ENCODE measurements at regions not wholly inside any gene's neighbourhood (a gene's known extent, or its start where the extent isn't known, plus 50 kb on each side); places are given as distances from the start of the nearest gene placed in this dataset.
A peak's percentile ranks its signal among the peaks of the same experiment; 100 is the strongest.
"Not testable (repeated sequence)": the region's sequence is repeated elsewhere in the genome, so short reads cannot be mapped to it uniquely, and the experiment has no call there.

DNA sequence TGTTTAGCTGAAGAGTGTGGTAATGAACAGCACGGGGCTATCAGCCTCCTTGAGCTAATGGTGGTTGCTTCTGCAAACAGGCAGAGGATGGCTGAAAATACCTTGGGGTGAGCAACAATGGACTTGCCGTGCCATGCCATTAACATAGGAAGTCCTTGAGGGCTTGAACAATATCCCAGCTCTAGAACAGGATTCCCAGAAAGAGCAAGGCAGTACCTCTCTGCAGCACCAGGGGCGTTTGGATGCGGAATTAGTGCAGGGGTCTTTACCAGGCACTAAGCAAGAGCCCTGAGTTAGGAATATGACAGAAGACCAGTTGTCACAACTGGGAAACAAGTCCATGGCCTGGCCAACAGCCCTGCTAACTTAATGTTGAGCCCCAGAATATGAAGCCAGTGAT is 143.2 kb upstream of the COBL start:
- DNase-seq = no peak

DNA sequence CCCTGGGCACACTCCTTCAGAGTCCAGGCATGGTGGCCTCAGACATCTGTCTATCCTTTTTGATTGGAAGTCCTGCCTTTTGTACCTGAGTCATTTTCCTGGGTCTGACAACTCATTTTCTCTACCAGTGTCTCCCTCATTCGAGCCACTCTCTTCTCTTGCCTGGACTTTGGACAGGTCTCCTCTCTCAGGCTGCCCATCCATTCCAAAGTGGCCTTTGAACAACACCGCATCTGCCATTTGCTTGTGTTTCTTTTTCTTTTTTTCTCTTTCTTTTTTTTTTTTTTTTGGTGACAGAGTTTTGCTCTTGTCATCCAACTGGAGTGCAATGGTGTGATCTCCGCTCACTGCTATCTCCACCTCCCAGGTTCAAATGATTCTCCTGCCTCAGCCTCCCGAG is 142.1 kb upstream of the COBL start:
- DNase-seq = no peak

DNA sequence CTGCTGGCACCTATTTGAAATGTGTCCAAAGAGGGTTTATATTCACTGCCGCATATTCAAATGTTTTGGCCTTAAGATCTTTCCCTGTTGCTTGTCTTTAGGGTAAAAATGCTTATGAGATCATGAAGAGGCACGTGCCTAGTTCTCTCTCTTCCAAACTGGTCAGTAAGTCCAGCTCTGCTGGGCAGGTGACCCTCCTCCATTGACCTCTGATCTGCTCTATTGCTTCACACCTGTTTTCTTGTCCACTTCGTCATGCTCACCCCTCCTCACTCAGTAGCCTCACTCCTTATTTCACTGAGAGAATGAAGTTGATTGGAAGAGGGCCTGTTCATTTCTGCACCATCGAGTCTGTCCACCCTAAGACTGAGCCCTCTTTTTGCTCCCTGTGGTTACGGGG is 140.5 kb upstream of the COBL start:
- DNase-seq = no peak

DNA sequence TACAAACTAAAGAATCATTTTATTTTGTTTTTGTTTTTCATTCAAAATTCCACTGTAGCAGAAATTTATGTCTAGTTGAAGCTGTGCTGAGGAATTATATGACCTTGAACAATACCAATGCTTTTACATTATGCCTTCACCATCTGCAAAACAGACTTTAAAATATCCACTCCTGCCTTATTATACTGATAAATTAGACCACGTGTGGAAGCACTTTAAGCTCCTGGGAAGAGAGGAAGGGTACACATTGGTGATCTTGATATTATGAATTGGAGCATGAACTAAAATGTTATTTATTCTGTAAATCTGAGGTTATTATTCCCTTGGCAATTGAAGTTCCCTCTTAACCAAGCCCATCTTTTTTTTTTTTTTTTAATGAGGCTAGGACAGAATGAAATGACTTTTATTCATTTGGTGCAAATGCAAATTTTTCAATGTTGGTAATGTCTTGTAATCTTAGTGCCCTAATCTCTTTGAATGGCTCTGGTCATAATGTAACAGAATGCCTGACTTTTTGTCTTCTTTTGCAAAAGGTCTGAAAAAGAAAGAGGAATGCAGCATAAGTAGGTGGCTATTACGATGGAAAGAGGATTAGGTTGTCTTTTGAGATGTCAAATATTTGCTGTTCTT is 139.9 kb upstream of the COBL start:
- no peak for DNase-seq

DNA sequence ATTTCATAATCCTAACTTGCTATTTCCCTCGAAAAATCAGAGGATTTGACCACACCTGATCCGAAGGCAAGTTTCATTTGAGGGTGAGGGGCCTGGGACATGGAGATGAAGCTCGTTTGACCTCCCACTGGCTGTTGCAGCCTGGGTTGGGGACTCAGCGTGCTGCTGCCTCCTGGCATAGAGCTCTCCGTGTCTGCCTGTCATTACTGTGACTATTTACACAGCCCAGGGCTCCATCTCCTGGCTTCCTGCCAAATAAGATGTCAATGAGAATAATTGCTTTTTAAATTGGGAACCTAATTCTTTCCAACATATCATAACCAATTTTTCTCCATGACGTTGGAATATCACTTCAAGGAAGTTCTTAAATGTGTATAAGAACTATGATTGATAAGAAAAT is 139.3 kb upstream of the COBL start:
- DNase-seq = no peak

DNA sequence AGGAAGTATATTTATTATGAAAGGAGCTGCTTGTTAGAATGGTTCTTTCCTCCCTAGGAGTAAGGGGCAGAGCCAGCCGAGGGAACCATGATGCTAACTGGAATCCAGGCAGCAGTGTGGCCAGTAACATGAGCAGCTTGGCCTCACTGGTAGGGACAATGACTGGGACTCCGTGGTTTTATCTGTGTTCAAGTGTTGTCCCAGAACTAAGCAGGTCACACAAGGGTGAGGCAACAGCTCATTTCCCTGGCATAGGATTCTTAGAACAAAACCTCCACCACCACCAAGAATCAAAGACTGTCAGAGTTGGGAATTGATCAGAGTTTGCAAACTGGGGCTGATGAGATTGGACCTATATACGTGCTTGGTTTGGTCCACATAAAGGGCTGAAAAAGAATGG is 138.9 kb upstream of the COBL start:
- DNase-seq = no peak

DNA sequence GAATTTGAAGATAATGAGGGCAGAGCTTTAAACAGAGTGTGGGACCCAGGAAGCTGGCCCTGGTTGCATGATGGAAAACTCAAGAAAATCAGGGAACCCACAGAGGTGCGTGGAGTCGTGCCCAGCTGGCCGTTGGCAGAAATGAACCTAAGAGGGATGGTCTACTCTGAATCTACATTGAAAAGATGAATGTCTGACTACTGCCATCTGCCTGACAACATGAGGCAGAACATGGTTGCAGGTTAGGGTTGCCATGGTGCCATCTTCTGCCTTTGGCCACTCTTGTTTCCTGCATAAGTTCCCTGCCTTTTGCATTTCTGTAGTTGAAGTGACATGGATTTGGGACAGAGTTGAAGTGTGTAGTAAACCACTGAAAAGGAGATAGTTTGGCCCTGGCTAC is 138.5 kb upstream of the COBL start:
- DNase-seq = no peak

DNA sequence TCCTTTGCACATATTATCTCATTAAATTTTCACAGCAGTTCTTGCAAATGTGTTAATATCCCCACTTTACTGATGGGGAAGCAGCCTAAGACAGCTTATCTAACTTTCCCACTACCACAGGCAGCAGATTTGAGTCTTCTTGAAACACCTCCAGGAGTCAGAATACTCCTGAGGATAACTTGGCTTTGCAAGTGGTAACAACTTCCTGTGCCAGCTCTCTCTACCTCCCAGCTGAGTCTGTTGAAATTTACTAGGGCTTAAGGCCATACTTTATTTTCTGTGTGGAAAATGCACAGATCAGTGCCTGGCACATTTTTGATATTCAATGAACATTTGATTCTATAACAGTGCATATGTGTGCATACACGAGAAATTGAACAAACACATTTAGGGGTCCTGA is 136.1 kb upstream of the COBL start:
- no peak for DNase-seq

DNA sequence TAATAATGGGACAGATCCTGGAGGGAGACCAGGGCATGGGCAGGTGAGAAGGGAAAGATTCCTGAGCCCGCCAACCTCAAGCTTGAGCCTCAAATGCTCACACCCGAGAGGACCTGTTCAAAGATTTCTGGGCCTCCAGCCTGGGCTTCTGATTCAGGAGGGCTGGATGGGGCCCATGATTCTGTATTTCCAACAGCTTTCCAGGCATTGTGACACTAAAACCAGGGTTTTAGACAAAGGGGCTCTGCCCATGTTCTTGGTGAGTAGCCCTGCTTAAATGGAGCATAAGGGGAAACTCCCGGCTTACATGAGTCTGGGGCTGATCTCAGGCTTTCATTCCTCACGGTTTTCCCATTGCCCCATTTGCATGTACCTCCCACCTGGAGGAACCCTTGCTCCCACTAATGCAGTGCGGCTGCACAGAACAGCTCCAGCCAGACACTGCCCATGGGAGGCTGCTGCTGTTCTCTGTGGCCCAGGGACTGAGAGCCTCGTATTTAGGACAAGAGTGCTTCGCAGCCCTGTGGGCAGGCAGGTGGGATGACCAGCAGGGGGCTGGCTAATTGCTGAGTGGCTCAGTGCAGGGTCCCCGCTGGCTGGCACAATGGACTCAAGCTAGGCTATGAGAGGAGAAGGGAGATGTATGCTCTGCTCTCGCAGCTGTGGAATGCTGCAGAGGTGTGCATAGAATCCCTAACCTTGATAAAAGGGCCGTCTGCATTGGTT is 135.3 kb upstream of the COBL start:
- no peak for DNase-seq

DNA sequence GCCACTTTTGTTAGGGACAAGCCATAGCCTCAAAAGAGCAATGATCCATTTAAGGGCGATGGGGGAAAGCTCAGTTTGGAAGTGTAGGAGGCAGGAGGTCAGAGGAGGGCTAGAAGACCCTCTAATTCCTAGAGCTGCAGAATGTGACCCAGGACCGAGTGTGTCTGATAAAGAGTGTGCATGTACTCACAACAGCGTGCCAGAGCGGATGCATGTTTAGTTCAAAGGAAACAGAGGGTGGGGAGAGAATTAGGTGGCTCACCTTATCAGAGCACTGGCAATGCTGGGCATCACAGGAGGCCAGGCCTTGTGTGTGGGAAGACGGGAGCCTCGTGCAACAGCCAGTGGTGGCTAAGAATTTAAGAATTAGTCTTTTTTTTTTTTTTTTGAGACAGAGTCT is 133.9 kb upstream of the COBL start:
- no peak for DNase-seq

DNA sequence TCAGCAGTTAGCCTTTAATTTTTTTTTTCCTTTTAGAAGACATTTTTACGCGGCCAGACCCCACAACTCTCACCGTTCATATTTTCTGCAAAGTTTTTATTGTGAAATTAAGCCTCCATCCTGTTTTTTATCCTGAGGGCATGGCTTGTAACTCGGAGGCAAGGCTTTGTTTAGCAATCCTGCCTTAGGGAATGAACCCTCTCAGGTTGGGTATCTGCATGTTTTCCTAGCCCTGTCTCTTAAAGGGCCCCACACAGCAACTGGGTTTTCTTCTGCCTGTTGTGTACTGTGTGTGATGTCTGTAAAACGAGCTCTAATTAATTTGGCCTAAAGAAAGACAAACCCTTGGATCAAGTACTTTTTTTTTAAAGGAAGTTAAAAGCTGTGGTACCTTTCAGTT is 130.2 kb upstream of the COBL start:
- DNase-seq = no peak

DNA sequence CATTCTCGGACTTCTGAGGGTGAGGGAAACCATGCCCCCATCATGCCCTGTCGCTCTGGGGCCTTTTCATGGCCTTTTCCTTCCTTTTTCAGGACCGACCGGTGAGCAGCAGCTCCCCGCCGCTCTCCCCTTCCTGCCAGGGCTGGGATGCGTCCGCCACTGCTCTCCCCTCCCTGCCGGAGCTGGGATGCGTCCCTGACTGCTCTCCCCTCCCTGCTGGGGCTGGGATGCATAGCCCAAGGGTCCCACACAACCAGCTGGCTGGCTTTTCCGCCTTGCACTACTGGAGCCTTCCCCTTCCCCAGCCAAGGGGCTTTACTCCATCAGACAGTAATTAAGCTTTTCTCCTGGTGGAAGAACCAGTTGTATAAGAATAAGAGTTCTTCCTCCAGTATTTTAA is 129.7 kb upstream of the COBL start:
- DNase-seq = no peak

DNA sequence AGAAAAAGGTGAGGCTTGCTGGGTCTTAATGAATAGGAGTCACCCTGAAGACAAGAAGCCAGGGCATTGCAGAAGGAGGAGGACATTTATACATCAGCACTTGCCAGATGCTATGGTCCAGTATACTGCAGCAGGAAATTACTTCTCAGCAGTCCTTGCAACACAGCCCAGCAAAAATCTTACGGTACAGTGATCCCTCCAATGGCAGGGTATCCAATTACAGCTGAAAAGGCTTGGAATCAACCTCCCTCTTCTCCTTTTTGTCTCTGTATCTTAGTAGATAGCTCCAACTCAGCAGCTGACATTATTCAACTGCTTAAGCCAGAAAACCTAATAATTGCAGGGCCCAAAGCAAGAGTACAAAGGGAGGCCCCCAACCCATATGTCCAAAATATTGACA is 128.3 kb upstream of the COBL start:
- no peak for DNase-seq

DNA sequence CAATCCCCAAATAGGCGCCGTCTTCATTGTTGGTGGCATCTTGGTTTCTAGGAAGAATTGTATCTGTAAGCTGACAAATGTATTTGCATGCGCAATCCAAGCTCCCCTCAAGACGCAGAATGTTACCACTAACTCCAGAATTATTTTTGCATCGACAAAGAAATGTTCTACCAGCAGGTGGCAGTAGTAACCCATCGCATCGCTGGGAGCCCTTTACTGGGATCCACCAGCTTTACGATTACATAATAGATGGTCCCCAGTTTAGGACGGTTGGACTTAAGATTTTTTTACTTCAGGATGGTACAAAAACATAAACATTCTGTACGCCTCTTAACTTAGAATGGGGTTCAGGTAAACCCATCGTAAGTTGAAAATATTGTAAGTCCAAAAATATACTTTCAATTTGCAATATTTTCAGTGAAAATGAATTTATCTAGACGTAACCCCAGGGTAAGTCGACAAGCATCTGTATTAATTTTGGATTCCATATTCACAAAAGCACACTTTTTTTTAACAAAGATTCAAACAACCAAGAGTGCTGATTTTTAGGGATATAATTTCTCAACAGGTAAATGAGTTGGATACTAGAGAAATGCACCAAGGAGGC is 114.0 kb upstream of the COBL start:
- peak; percentile 34 to 46 for DNase-seq

DNA sequence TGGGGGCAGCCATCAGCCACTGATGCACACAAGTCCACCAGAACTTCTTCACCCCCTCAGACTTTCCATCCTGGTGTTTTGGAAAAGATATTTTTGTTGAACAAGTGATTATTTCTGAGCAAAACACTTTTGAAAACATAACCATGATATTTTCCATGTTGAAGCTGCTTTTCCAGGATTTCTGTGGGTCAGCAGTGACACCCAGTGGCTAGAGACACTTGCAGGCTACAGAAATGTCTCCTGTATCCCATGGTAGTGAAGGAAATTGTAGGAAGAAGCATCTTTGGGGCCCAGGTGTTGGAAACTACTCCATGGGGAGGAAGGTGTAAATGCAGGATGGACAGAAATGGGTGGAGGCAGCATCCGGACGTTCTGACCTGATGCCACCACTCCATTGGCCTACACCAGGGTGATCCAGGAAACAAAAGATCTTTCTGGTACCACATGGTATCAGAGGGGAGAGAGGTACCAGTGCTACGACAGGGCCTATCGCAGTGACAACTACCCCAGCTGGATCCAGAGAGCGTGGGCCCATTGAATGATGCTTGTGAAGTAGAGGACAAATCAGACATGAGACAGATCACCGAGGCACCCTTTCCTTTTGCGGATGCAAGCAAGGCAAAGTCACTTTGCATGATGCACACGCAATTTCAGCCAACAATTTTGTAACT is 111.7 kb upstream of the COBL start:
- DNase-seq = no peak

DNA sequence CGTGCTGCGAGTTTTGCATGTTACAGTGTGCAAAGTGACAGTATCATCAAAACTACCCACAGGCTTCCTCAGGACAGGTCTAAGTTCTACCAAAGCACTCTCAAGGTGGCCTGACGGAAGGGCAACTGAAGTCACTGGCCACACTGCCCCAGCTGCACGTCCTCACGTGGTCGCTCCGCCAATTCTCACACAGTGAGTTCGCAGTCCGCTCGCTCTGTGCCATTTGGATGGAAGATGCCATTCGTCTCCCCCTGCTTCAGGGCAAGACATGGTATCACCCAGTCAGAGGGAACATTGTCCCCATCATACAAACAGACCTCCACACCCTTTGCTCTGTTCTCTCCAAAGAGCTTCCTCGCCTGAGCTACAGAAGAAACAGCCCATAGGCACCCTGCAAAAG is 109.6 kb upstream of the COBL start:
- no peak for DNase-seq

DNA sequence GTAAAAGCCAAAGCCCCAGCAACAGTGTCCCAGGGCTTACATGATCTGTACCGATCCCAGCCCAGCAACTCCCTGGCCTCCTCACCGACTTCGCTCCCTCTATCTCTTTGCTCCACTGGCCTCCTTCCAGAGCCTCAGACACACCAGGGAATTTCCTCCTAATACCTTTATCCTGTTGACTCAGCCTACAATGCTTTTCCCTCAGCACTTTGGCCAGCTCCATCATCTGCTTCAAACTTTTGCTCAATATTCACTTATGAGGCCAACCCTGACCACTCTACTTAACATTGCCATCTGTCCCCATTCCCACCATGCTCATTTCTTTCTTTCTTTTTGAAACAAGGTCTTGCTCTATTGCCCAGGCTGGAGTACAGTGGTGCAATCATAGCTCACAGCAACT is 93.3 kb upstream of the COBL start:
- DNase-seq = not testable (repeated sequence)

DNA sequence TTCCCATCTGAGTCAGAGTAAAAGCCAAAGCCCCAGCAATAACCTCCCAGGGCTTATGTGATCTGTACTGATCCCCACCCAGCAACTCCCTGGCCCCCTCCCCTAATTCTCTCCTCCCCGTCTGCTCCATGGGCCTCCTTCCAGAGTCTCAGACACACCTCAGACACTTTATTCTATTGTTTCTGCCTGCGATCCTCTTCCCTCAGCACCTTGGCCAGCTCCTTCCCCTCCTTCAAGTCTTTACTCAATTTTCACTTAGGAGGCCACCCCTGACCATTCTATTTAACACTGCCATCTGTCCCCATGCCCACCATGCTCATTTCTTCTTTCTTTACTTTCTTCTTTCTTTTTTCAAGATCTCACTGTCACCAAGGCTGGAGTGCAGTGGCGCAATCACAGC is 81.0 kb upstream of the COBL start:
- DNase-seq = not testable (repeated sequence)

DNA sequence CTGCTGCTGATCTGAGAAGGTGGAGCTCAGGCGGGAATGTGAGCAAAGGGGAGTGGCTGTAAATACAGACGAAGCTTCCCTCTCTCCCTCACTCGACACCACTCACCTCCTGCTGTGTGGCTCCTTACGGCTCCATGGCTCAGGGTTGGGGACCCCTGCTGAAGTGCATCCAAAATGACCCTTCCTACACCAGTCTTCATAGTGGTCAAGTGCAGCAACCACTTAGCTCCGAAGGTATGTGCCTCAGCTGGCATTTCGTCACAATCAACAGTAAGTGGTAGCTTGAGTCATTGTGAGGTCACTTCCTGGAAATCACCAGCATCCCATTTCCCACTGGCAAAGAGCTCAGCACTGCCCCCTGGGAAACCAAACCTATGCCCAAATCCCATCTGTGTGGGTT is 76.4 kb upstream of the COBL start:
- not testable (repeated sequence) for DNase-seq

DNA sequence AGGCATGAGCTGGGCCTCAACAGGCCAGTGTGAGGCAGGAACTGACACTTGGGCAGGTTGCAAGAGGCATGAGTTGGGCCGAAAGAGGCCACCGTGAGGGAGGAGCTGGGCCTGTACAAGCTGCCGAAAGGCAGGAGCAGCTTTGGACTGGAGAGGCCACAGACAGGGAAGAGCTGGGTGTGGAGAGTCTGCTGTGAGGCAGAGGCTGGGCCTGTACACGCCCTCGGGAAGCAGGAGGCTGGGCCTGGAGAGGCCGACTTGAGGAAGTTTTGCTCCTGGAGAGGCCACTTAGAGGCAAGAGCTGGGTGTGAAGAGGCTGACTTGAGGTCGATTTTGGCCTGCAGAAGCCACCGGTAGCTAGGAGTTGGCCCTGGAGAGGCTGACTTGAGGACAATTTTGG is 73.3 kb upstream of the COBL start:
- not testable (repeated sequence) for DNase-seq

DNA sequence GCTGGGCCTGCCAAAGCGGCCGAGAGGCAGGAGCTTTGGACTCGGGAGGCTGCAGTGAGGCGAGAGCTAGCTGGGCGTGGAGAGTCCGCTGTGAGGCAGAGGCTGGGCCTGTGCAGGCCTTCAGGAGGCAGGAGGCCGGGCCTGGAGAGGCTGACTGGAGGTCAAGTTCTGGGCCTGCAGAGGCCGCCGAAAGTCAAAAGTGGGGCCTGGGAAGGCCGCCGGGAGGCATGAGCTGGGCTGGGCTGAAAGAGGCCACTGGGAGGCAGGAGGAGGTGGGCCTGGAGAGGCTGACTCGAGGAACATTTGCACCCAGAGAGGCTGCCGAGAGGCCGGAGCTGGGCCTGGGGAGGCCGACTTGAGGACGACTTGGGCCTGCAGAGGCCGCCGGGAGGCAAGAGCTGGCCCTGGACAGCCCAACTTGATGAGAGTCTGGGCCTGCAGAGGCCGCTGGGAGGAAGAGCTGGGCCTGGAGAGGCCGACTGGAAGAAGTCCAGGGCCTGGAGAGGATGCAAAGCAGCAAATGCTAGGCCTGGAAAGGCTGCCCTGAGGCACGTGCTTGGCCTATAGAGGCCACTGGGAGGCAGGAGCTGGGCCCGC is 72.7 kb upstream of the COBL start:
- not testable (repeated sequence) for DNase-seq

DNA sequence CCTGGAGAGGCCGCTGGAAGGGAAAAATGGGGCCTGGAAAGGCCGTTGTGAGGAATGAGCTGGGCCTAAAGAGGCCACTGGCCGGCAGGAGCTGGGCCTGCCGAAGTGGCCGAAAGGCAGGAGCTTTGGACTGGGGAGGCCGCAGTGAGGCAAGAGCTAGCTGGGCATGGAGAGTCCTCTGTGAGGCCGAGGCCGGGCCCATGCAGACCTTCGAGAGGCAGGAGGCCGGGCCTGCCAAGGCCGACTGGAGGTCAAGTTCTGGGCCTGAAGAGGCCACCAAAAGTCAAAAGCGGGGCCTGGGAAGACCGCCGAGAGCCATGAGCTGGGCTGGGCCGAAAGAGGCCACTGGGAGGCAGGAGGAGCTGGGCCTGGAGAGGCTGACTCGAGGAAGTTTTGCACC is 71.6 kb upstream of the COBL start:
- DNase-seq = not testable (repeated sequence)

DNA sequence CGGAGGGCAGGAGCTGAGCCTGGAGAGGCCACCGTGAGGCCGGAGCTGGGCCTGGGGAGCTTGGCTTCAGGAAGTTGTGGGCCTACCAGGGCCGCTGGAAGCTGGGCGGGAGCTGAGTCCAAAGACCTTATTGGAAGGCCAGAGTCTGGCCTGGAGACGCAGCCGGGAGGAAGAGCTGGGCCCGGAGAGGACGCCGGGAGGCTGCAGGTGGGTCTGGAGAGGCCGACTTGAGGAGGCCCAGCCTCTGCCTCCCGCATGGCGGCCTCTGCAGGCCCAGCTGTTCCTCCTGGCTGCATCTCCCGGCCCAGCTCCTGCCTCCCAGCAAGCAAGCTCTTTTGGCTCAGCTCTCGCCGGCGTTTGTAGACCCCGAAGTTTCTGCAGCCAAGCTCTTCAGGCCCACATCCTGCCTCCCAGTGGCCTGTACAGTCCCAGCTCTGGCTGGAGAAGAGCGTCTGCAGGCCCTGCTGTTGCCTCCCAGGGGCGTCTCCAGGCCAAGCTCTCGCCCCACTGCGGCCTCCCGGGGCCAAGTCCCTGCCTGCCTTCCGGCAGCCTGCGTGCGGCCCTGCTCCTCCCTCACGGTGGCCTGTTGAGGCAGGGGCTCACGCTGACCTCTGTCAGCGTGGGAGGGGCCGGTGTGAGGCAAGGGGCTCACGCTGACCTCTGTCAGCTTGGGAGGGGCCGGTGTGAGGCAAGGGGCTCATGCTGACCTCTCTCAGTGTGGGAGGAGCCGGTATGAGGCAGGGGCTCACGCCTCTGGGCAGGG is 70.4 kb upstream of the COBL start:
- not testable (repeated sequence) for DNase-seq

Data from stimulated activated CD4-positive, alpha-beta T cell treated with anti-CD3 and anti-CD28 coated beads, Interleukin-2, amount 100 ng/mL, for 24 hours (primary cell).